Neutrophil (primary cell): ENCODE measurements at regions not wholly inside any gene's neighbourhood (a gene's known extent, or its start where the extent isn't known, plus 50 kb on each side); places are given as distances from the start of the nearest gene placed in this dataset.

ENCODE experiments used
- H3K27ac ChIP-seq: fragments of 200-600 bp; sonication (generic); 2 replicates; pipeline ENCODE4 v1.5.1; 2016; ENCODE audit warnings: mild to moderate bottlenecking, moderate library complexity
- H3K27me3 ChIP-seq: fragments of 200-600 bp; sonication (generic); 2 replicates; pipeline ENCODE4 v1.6.0; 2016; ENCODE audit warnings: mild to moderate bottlenecking
- H3K36me3 ChIP-seq: fragments of 200-600 bp; sonication (generic); 2 replicates; pipeline ENCODE4 v1.5.1; 2017
- H3K4me1 ChIP-seq, 2 experiments: fragments of 200-600 bp in 1 of 2; sonication (generic) in 1 of 2; 1 replicate in 1 of 2; 2 replicates in 1 of 2; pipeline versions ENCODE4 v1.5.1 to v1.6.1; 2013 to 2016; ENCODE audit warnings: low read depth in 1 of 2, low read length in 1 of 2, mild to moderate bottlenecking in 1 of 2, moderate library complexity in 1 of 2; ENCODE audit not compliant: control insufficient read depth in 1 of 2, insufficient read depth in 1 of 2
- H3K4me3 ChIP-seq, 2 experiments: fragments of 200-600 bp in 1 of 2; sonication (generic) in 1 of 2; 1 replicate in 1 of 2; 2 replicates in 1 of 2; pipeline ENCODE4 v1.5.1; 2013 to 2016; ENCODE audit warnings: low read depth in 1 of 2, low read length in 1 of 2, mild to moderate bottlenecking in 1 of 2, moderate library complexity in 1 of 2
- H3K9me3 ChIP-seq: fragments of 200-600 bp; sonication (generic); 2 replicates; pipeline ENCODE4 v1.5.1; 2016
- CTCF ChIP-seq: fragments of 200-600 bp; sonication (generic); IDR thresholded peaks from 2 replicates; pipeline ENCODE4 v1.5.1; 2016; ENCODE audit warnings: antibody characterized with exemption

GRCh38 chr2:235286622-235287374 is 207.0 kb upstream of the AGAP1 start:
- no peak for TF ChIP-seq CTCF
- no peaks in the 10 kb centered on the region for H3K27me3 ChIP-seq

GRCh38 chr2:235287375-235287733 is 206.5 kb upstream of the AGAP1 start:
- no peak overlapping the region for H3K27ac ChIP-seq
- H3K9me3 ChIP-seq: no peaks in the 10 kb centered on the region

More at GRCh38 chr2:235286622-235287374, 207.0 kb upstream of the AGAP1 start:
- Histone ChIP-seq H3K27ac (no peak overlapping the region), H3K36me3 (no peaks in the 10 kb centered on the region), H3K4me1 (no peaks in the 10 kb centered on the region), H3K4me3 (no peak overlapping the region), H3K9me3 (no peaks in the 10 kb centered on the region)

GRCh38 chr2:235291461-235291860 is 202.4 kb upstream of the AGAP1 start:
- Histone ChIP-seq H3K36me3 (no peaks in the 10 kb centered on the region), H3K27ac (no peak overlapping the region), H3K4me3 (no peak overlapping the region), H3K27me3 (no peaks in the 10 kb centered on the region), H3K4me1 (no peaks in the 10 kb centered on the region), H3K9me3 (no peaks in the 10 kb centered on the region)
- TF ChIP-seq CTCF: no peak

More at GRCh38 chr2:235287375-235287733, 206.5 kb upstream of the AGAP1 start:
- Histone ChIP-seq H3K36me3 (no peaks in the 10 kb centered on the region), H3K4me3 (no peak overlapping the region), H3K27me3 (no peaks in the 10 kb centered on the region), H3K4me1 (no peaks in the 10 kb centered on the region)
- TF ChIP-seq CTCF: no peak

GRCh38 chr2:235293061-235293460 is 200.8 kb upstream of the AGAP1 start:
- no peak overlapping the region for H3K27ac ChIP-seq
- H3K9me3 ChIP-seq: no peaks in the 10 kb centered on the region
- no peak for TF ChIP-seq CTCF
- no peaks in the 10 kb centered on the region for H3K36me3 ChIP-seq
- H3K4me3 ChIP-seq: no peak overlapping the region
- no peaks in the 10 kb centered on the region for H3K27me3 ChIP-seq
- no peaks in the 10 kb centered on the region for H3K4me1 ChIP-seq

GRCh38 chr2:235295831-235296230 is 198.0 kb upstream of the AGAP1 start:
- Histone ChIP-seq H3K4me3 (no peak overlapping the region), H3K27ac (no peak overlapping the region), H3K36me3 (no peaks in the 10 kb centered on the region), H3K4me1 (no peaks in the 10 kb centered on the region), H3K27me3 (no peaks in the 10 kb centered on the region), H3K9me3 (no peaks in the 10 kb centered on the region)
- TF ChIP-seq CTCF: no peak
